H9 (cell line): ENCODE measurements at regions not wholly inside any gene's neighbourhood (a gene's known extent, or its start where the extent isn't known, plus 50 kb on each side); places are given as distances from the start of the nearest gene placed in this dataset.

Source experiments
- DNase-seq: peaks from one replicate; pipeline ENCODE4 v3.0.0-alpha.2; 2017
- H2AFZ ChIP-seq: one replicate; pipeline ENCODE4 v1.6.1; 2013; ENCODE audit warnings: mild to moderate bottlenecking, low read length, control low read depth, moderate library complexity
- H2AK5ac ChIP-seq: 2 replicates; pipeline ENCODE4 v1.6.1; 2013; ENCODE audit warnings: low read length, control low read depth, mixed read lengths; ENCODE audit not compliant: insufficient read length
- H2BK120ac ChIP-seq: one replicate; pipeline ENCODE4 v1.6.1; 2013; ENCODE audit warnings: low read depth, mild to moderate bottlenecking, low read length, control low read depth, inconsistent platforms; ENCODE audit not compliant: poor library complexity, severe bottlenecking
- H2BK12ac ChIP-seq: 2 replicates; pipeline ENCODE4 v1.6.1; 2013; ENCODE audit warnings: low read length, control low read depth, mixed read lengths, low read depth; ENCODE audit not compliant: insufficient read length
- H2BK15ac ChIP-seq: 2 replicates; pipeline ENCODE4 v1.6.1; 2013; ENCODE audit warnings: low read depth, low read length, control low read depth
- H2BK20ac ChIP-seq: one replicate; pipeline ENCODE4 v1.6.1; 2013; ENCODE audit warnings: low read depth, mild to moderate bottlenecking, low read length, control low read depth, inconsistent platforms; ENCODE audit not compliant: poor library complexity, severe bottlenecking
- H2BK5ac ChIP-seq: 2 replicates; pipeline ENCODE4 v1.6.1; 2013; ENCODE audit warnings: low read length, control low read depth, mixed read lengths; ENCODE audit not compliant: insufficient read length
- H3K14ac ChIP-seq: 2 replicates; pipeline ENCODE4 v1.6.1; 2013; ENCODE audit warnings: low read length, control low read depth; ENCODE audit not compliant: insufficient read depth
- H3K18ac ChIP-seq: 2 replicates; pipeline ENCODE4 v1.6.1; 2013; ENCODE audit warnings: low read depth, mild to moderate bottlenecking, mixed read lengths, low read length, control low read depth; ENCODE audit not compliant: insufficient read length
- H3K23ac ChIP-seq: 2 replicates; pipeline ENCODE4 v1.6.1; 2013; ENCODE audit warnings: low read length, control low read depth, mixed read lengths, low read depth; ENCODE audit not compliant: insufficient read length
- H3K23me2 ChIP-seq: 2 replicates; pipeline ENCODE4 v1.6.1; 2013; ENCODE audit warnings: low read depth, mild to moderate bottlenecking, mixed read lengths, low read length, control low read depth; ENCODE audit not compliant: insufficient read length, poor library complexity, severe bottlenecking
- H3K27ac ChIP-seq: 2 replicates; pipeline ENCODE4 v1.5.1; 2013; ENCODE audit warnings: low read length, control low read depth, mixed read lengths, low read depth; ENCODE audit not compliant: insufficient read length
- H3K27me3 ChIP-seq: 2 replicates; pipeline ENCODE4 v1.6.1; 2013; ENCODE audit warnings: low read length, control low read depth, inconsistent platforms; ENCODE audit not compliant: insufficient read depth
- H3K4ac ChIP-seq: 2 replicates; pipeline ENCODE4 v1.6.1; 2013; ENCODE audit warnings: low read depth, mild to moderate bottlenecking, control low read depth, inconsistent platforms, low read length, moderate library complexity
- H3K4me1 ChIP-seq: 2 replicates; pipeline ENCODE4 v1.6.1; 2013; ENCODE audit warnings: low read length, control low read depth, inconsistent platforms; ENCODE audit not compliant: insufficient read depth
- H3K4me2 ChIP-seq: 2 replicates; pipeline ENCODE4 v1.6.1; 2013; ENCODE audit warnings: low read length, control low read depth, mixed read lengths; ENCODE audit not compliant: insufficient read length, insufficient read depth
- H3K56ac ChIP-seq: 2 replicates; pipeline ENCODE4 v1.6.1; 2013; ENCODE audit warnings: low read depth, mild to moderate bottlenecking, mixed read lengths, low read length, control low read depth; ENCODE audit not compliant: insufficient read length
- H3K79me1 ChIP-seq: 2 replicates; pipeline ENCODE4 v1.6.1; 2013; ENCODE audit warnings: low read depth, mild to moderate bottlenecking, moderate library complexity, low read length, control low read depth, inconsistent platforms; ENCODE audit not compliant: insufficient read depth, poor library complexity, severe bottlenecking
- H3K79me2 ChIP-seq: 2 replicates; pipeline ENCODE4 v1.6.1; 2013; ENCODE audit warnings: low read length, control low read depth, inconsistent platforms; ENCODE audit not compliant: insufficient read depth
- H3K9ac ChIP-seq: 2 replicates; pipeline ENCODE4 v1.6.1; 2013; ENCODE audit warnings: low read length, control low read depth, mixed read lengths; ENCODE audit not compliant: insufficient read length; ENCODE audit errors: extremely low read depth
- H3K9me3 ChIP-seq: one replicate; pipeline ENCODE4 v1.6.1; 2013; ENCODE audit warnings: low read depth, low read length, inconsistent platforms; ENCODE audit not compliant: control insufficient read depth
- H3T11ph ChIP-seq: one replicate; pipeline ENCODE4 v1.6.1; 2013; ENCODE audit warnings: mild to moderate bottlenecking, low read length, control low read depth, inconsistent platforms
- H4K20me1 ChIP-seq: one replicate; pipeline ENCODE4 v1.6.1; 2013; ENCODE audit not compliant: control insufficient read depth, insufficient read length, insufficient read depth
- H4K5ac ChIP-seq: 2 replicates; pipeline ENCODE4 v1.6.1; 2013; ENCODE audit warnings: low read depth, mild to moderate bottlenecking, mixed read lengths, low read length, control low read depth; ENCODE audit not compliant: insufficient read length
- H4K8ac ChIP-seq: replicated peaks from 2 replicates; pipeline ENCODE4 v1.6.1; 2013; ENCODE audit warnings: low read length, control low read depth, mixed read lengths, low read depth; ENCODE audit not compliant: insufficient read length
- H4K91ac ChIP-seq: 2 replicates; pipeline ENCODE4 v1.6.1; 2013; ENCODE audit warnings: low read depth, mild to moderate bottlenecking, moderate library complexity, mixed read lengths, low read length, control low read depth; ENCODE audit not compliant: insufficient read length
- H3K27ac Mint-ChIP-seq, 3 experiments: 2 replicates in 2 of 3; 3 replicates in 1 of 3; pipeline ENCODE4 v1.8.0; 2020 to 2021; ENCODE audit warnings: mixed read lengths in 3 of 3, mild to moderate bottlenecking in 1 of 3, moderate library complexity in 1 of 3
- H3K27me3 Mint-ChIP-seq: 2 replicates; pipeline ENCODE4 v1.8.0; 2021; ENCODE audit warnings: low read depth, mild to moderate bottlenecking, moderate library complexity, mixed read lengths
- H3K36me3 Mint-ChIP-seq, 3 experiments: 2 replicates in 2 of 3; 3 replicates in 1 of 3; pipeline ENCODE4 v1.8.0; 2020 to 2021; ENCODE audit warnings: low read depth in 3 of 3, mixed read lengths in 3 of 3; ENCODE audit not compliant: insufficient read depth in 1 of 3
- H3K4me1 Mint-ChIP-seq, 2 experiments: 2 replicates each; pipeline ENCODE4 v1.8.0; 2020; ENCODE audit warnings: mixed read lengths in 2 of 2
- H3K4me3 Mint-ChIP-seq, 2 experiments: 2 replicates in 1 of 2; 3 replicates in 1 of 2; pipeline ENCODE4 v1.8.0; 2020 to 2021; ENCODE audit warnings: mild to moderate bottlenecking in 2 of 2, mixed read lengths in 2 of 2, moderate library complexity in 1 of 2
- H3K9me3 Mint-ChIP-seq, 2 experiments: 2 replicates in 1 of 2; 3 replicates in 1 of 2; pipeline ENCODE4 v1.8.0; 2020; ENCODE audit warnings: mild to moderate bottlenecking in 2 of 2, mixed read lengths in 2 of 2, moderate library complexity in 1 of 2
- WGBS: extraction: QIAGEN DNeasy Blood & Tissue Kit; methylation state at CpG from one replicate; pipeline ENCODE4 v1.1.7; 2013; ENCODE audit warnings: missing lambda C conversion rate, low lambda C conversion rate, mixed read lengths; ENCODE audit not compliant: insufficient read length; ENCODE audit errors: extremely low coverage; 5-methylcytosine and 5-hydroxymethylcytosine counted together
- TF ChIP-seq, protein P1 (sequence below): fragments of 200-600 bp; sonication (generic); conservative IDR thresholded peaks from 3 replicates; pipeline ENCODE4 v1.8.0; 2021; ENCODE audit warnings: antibody characterized with exemption, mild to moderate bottlenecking

- Histone ChIP-seq H2AK5ac (no peak overlapping the region), H3K27ac (no peak overlapping the region), H4K91ac (no peak overlapping the region), H2BK12ac (no peak overlapping the region), H3K23ac (no peak overlapping the region), H2BK15ac (no peak overlapping the region), H3K56ac (no peak overlapping the region), H2BK5ac (no peak overlapping the region), H3K79me1 (no peaks in the 10 kb centered on the region), H3K9ac (no peak overlapping the region), H4K20me1 (no peaks in the 10 kb centered on the region), H2AFZ (no peak overlapping the region), H3K27me3 (no peaks in the 10 kb centered on the region; the same call in 1 of the 2 replicates), H3T11ph (no peak overlapping the region), H3K4ac (no peak overlapping the region), H3K9me3 (no peaks in the 10 kb centered on the region), H4K8ac (no peak overlapping the region), H2BK120ac (no peak overlapping the region), H3K79me2 (no peaks in the 10 kb centered on the region), H3K14ac (no peak overlapping the region; the same call in 1 of the 2 replicates), H3K4me2 (no peak overlapping the region), H3K4me1 (no peaks in the 10 kb centered on the region), H3K23me2 (no peaks in the 10 kb centered on the region), H4K5ac (no peak overlapping the region), H3K18ac (no peak overlapping the region), H2BK20ac (no peak overlapping the region)
- Mint-ChIP-seq H3K27ac (no peak overlapping the region), H3K4me1 (peaks cover 24 to 35% of the 10 kb centered on the region in 2 experiments), H3K27me3 (peaks cover 3% of the 10 kb centered on the region), H3K9me3 (peaks cover 0 to 3% of the 10 kb centered on the region in 2 experiments; a peak in 2 of 5 replicates), H3K36me3 (no peaks in the 10 kb centered on the region), H3K4me3 (no peak overlapping the region)
- TF ChIP-seq, protein P1, sequence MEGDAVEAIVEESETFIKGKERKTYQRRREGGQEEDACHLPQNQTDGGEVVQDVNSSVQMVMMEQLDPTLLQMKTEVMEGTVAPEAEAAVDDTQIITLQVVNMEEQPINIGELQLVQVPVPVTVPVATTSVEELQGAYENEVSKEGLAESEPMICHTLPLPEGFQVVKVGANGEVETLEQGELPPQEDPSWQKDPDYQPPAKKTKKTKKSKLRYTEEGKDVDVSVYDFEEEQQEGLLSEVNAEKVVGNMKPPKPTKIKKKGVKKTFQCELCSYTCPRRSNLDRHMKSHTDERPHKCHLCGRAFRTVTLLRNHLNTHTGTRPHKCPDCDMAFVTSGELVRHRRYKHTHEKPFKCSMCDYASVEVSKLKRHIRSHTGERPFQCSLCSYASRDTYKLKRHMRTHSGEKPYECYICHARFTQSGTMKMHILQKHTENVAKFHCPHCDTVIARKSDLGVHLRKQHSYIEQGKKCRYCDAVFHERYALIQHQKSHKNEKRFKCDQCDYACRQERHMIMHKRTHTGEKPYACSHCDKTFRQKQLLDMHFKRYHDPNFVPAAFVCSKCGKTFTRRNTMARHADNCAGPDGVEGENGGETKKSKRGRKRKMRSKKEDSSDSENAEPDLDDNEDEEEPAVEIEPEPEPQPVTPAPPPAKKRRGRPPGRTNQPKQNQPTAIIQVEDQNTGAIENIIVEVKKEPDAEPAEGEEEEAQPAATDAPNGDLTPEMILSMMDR: no peak
- DNase-seq: no peak
- WGBS: no CpG with 5 or more reads among the region's 19 CpGs
Observed at GRCh38 chr17:77867976-77868713, 90.4 kb upstream of the TNRC6C start.
